GM12878 (cell line): ENCODE measurements at regions not wholly inside any gene's neighbourhood (a gene's known extent, or its start where the extent isn't known, plus 50 kb on each side); places are given as distances from the start of the nearest gene placed in this dataset.

Experiments used
- BCL11A ChIP-seq: IDR thresholded peaks from 2 replicates; pipeline ENCODE4 v1.6.1; 2011; ENCODE audit warnings: low read depth, low read length
- BHLHE40 ChIP-seq, 2 experiments: fragments of 450-650 bp in 1 of 2; IDR thresholded peaks; 2 replicates each; pipeline ENCODE4 v1.6.1; 2011 to 2017; ENCODE audit warnings: low read depth in 2 of 2, borderline replicate concordance in 1 of 2, improper control_type of control experiment in 1 of 2, low read length in 1 of 2, mild to moderate bottlenecking in 1 of 2
- FOXK2 ChIP-seq: fragments of 450-650 bp; IDR thresholded peaks from 2 replicates; pipeline ENCODE4 v1.6.1; 2017; ENCODE audit warnings: mild to moderate bottlenecking, moderate library complexity
- FOXM1 ChIP-seq: IDR thresholded peaks from 2 replicates; pipeline ENCODE4 v1.6.1; 2012; ENCODE audit warnings: low read depth, mild to moderate bottlenecking, inconsistent platforms, low read length, moderate library complexity
- HDGF ChIP-seq: fragments of 450-650 bp; IDR thresholded peaks from 2 replicates; pipeline ENCODE4 v1.6.1; 2016; ENCODE audit warnings: antibody characterized with exemption
- NFXL1 ChIP-seq: fragments of 450-650 bp; IDR thresholded peaks from 2 replicates; pipeline ENCODE4 v1.6.1; 2017; ENCODE audit warnings: antibody characterized with exemption, mild to moderate bottlenecking, borderline replicate concordance
- NKRF ChIP-seq: fragments of 450-650 bp; conservative IDR thresholded peaks from 2 replicates; pipeline ENCODE4 v1.6.1; 2017; ENCODE audit warnings: mild to moderate bottlenecking, moderate library complexity
- TAF1 ChIP-seq: IDR thresholded peaks from 2 replicates; pipeline ENCODE4 v1.6.1; 2011; ENCODE audit warnings: mild to moderate bottlenecking, low read depth, low read length, borderline replicate concordance
- ZBTB33 ChIP-seq: fragments of 450-650 bp; IDR thresholded peaks from 2 replicates; pipeline ENCODE4 v1.6.1; 2017; ENCODE audit warnings: mild to moderate bottlenecking
- ZBTB4 ChIP-seq: fragments of 450-650 bp; formaldehyde crosslinking; IDR thresholded peaks from 2 replicates; pipeline ENCODE4 v1.4.0; 2022; ENCODE audit warnings: mild to moderate bottlenecking, moderate library complexity

GRCh38 chr10:33102071-33102470 lies 144.0 kb upstream of the ITGB1 start (continued):
- TF ChIP-seq FOXK2 (no peak), ZBTB4 (CRISPR knock-in tag) (no peak), FOXM1 (no peak), NKRF (no peak), BHLHE40 (IDR thresholded peaks at IDR 0.05; ENCODE audit: borderline replicate concordance in 1 of 2, low read depth in 2 of 2, low read length in 1 of 2) (no peak), HDGF (no peak), BCL11A (no peak), TAF1 (no peak), NFXL1 (no peak), ZBTB33 (no peak)
